ENCODE measurements at regions not wholly inside any gene's neighbourhood (a gene's known extent, or its start where the extent isn't known, plus 50 kb on each side); places are given as distances from the start of the nearest gene placed in this dataset.
A peak's percentile ranks its signal among the peaks of the same experiment; 100 is the strongest.

DNA sequence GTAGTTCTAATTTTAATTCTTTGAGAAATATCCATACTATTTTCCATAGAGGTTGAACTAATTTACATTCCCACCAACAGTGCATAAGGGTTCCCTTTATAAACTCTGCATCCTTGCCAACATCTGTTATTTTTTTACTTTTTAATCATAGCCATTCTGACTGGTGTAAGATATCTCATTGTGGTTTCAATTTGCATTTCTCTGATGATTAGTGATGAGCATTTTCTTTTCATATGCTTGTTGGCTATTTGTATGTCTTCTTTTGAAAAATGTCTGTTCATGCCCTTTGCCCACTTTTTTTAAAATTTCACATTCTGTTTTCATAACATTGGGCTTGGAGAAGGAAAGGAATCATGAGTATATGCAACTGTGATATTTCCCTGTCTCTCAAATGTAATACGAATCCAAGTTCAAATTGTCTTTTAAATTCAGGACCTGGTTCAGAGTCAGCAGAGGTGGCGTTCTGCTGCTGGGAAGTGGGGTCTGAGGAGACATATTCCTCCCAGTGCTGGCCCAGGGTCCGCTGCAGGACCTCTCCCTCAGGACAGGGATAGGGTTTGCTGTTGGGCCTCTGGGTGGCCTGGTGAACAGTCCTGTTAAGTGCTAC lies 81.2 kb upstream of the ETV6 start:
- DNase-seq (ENCODE audit: low read depth): no peak

DNA sequence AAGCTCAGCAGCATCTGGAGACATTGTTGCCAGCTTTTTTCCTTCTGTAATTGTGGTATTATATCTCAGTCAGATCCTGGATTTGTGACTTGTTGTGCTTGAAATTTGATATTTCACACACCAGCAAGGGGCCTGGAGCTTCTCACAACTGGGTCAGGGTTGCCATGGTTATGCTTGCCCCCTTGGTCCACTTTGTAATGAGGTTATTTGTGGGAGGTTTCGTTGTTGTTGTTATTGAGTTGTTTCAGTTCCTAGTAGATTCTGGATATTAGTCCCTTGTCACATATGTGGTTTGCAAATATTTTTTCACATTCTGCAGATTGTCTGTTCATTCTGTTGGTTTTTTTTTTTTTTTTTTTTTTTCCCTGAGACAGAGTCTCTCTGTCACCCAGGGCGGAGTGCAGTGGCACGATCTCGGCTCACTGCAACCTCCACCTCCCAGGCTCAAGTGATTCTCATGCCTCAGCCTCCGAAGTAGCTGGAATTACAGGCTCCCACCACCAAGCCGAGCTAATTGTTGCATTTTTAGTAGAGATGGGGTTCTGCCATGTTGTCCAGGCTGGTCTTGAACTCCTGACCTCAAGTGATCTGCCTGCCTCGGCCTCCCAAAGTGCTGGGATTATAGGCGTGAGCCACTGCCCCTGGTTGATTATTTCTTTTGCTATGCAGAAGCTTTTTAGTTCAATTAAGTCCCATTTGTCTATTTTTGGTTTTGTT lies 80.6 kb upstream of the ETV6 start:
- DNase-seq (ENCODE audit: low read depth): no peak

DNA sequence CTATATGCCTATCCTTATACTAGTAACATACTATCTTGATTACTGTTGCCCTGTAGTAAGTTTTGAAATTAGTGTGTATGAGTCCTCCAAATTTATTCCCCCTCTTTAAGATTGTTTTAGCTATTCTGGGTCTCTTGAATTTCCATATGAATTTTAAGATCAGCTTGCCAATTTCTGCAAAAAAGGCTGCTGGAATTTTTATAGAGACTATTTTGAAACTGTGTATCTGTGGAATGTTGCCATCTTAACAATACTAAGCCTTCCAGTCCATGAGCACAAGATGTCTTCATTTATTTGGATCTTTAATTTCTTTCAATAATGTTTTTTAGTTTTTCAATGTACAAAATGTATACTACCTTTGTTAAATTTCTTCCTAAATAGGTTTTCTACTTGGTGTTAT lies 79.8 kb upstream of the ETV6 start:
- no peak for DNase-seq (ENCODE audit: low read depth)

DNA sequence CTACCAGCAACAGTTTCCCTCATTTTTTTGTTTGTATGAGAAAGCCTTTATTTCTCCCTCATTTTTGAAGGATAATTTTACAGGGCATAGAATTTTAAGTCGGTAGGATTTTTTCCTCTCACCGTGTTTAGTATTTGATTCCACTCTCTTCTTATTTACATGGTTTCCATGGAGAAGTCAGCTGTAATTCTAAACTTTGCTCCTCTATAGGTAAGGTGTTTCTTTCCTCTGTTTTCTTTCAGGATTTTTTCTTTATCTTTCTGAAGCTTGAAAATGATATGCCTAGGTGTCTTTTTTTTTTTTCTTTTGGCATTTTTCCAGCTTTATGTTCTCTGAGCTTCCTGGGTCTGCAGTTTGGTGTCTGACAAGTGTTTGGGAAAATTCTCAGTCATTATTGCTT lies 75.6 kb upstream of the ETV6 start:
- no peak for DNase-seq (ENCODE audit: low read depth)

DNA sequence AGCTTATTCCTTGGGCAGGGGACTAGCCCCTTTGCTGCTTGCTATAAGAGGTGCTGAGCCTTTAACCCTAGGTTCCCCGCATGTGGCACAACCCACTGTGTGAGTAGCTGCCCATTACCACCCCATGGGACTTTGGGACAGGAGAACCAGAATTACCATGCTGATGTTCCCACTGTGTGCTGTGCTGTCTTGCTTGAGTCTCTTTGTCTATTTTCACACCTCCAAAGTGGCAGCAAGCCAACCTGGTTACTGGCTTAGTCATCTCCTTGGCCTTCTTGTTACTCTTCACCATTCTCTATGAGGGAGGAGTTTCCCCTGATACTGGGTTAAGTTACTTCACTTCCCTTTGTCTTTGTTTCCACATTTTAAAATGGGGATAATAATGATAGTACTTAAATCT lies 73.4 kb upstream of the ETV6 start:
- no peak for DNase-seq (ENCODE audit: low read depth)

DNA sequence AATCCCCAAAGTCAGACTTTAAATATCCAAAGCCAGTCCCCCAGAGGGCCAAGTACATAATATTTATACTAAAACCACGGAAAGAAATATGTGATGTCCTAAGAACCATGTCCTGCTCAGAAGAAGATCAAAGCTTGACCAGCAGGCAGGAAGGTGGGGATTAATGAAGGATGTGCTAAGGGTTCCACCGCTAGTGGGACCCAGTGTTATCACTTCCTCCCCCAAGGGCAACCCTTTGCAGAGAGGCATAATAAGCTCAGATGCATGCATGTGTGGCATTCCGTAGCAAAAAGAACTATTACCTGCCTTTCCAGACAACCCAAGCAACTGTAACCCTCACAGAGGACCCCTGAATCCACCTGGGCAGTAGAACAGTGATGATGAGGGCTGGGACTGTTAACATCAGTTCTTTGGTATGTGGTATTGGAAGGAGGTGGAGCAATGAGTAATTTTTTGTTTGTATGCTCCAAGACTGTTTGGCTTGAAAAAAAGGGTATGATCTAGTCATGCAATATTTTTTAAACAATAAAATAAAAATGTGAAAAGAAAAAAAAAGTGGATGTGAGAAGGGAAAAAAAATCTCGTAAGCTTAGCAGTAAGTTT lies 71.7 kb upstream of the ETV6 start:
- no peak for DNase-seq (ENCODE audit: low read depth)

DNA sequence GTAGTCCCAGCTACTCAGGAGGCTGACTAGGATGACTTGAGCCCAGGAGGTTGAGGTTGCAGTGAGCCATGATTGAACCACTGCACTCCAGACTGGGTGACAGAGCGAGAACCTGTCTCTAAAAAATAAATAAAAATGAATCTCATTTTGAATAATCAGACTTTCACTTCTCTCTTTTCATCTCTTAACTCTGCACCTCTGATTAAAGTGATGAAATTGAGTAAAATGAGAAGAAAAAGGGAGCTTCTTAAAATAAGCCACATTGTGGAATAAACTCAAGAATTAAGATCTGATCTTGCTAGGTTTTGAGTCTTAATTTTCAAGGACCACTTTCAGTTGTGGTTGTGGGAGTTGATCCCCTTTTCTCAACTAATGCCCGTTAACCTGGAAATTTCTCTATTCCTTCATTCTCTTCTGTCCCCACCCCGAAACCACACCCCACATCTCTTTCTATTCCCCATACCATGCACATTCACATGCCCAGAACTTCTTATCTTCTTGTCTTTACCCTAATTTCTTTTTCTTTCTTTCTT lies 70.9 kb upstream of the ETV6 start:
- DNase-seq (ENCODE audit: low read depth): no peak

DNA sequence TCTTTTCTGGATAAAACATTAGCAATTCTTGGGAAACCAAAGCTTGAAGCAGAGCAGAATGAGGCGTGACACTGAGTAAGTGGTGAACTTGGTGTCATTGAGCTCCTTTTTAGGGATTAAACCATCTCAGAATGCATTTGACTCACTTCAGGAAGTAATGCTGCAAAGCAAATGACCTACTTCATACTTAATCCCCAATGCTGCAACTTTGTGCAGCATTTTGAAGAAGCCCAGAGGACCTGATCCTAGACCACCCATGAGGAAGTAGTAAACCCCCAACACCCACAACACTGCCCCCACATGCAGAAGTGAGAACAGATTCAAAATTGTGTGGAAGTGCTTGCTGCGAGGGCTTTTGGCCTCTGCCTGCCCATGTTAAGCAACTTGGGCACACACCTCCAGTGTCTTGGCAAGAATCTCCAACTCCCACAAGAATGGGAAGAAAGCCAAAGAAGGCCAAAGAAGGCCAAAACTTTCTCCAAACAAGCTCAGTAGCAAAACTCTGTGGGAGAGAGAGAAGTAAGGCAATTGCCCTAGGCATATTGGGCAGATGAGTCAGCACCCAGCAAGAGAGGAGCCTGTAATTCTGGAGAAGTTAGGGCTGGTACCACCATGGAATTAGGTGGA lies 69.2 kb upstream of the ETV6 start:
- DNase-seq (ENCODE audit: low read depth): no peak

DNA sequence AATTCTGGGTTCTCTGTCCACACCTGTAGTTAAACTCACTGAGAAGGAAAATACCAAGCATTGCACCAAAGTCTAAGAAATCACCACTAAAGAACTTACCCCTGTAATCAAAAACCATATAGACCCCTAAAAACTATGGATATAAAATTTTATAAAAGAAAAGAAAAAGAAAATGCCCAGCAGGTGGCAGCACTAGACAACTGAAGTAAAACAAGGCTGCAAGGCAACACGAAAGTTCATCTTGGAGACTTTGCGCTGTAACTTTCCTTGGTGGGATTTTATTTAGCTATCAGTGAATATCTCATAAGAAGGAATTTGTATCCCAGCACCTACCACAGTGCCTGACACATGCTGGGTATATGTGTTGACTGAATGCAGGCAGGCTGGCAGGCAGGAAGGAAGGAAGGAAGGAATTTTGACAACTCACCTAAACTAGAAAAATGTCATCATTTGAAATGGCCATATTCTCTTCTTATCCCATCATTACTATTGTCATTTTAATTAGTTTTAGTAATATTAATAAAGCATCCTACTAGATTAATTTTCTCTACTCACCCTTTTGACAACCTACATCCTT lies 68.2 kb upstream of the ETV6 start:
- peak; percentile 37 for DNase-seq (ENCODE audit: low read depth)

DNA sequence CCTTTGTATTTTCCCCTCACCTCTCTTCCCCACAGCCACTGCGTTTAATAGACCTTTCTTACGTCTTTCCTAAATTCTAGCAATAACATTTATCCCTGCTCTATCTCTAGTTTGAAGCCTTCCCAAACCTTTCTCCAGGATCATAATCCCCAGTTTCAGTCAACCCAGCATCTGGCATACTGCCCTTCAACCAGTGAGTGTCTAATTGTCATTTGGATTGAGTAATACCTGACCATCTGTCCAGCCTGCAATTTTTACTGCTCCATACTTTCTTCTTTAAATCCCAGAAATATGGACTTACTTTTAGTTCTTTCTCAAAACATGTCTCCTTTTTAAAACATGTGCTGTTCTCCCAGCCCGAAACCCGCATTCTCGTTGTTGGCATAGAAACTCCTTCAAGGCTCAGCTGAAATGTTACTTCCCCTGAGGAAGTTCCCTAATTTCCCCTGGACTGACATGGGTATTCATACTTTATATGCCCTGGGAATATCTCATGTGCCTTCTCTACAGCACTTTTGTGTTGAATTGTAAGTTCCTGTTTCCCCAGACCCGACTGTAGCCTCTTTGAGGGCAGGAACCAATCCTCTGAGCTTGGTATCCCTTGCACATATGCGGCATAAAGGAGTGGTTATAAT lies 65.1 kb upstream of the ETV6 start:
- no peak for DNase-seq (ENCODE audit: low read depth)

DNA sequence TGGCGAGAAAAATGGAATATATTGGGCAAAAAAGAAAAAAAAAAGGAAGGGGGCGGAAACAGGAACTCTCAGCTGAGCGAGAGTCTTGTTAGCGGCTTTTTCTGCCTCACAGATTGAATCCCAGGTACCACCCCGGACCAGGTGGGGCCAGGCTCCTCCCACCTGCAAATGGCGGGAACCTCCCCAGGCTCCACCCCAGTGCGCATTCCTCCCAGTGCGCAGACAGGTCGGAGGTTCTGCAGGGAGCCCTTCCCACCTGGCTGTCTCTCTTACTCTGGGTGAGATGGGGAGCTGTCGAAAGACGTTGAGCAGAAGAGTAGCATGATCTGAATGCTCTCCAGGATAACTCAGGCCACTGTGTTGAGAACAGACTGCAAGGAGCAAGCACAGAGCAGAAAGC lies 57.0 kb upstream of the ETV6 start:
- DNase-seq (ENCODE audit: low read depth): no peak

DNA sequence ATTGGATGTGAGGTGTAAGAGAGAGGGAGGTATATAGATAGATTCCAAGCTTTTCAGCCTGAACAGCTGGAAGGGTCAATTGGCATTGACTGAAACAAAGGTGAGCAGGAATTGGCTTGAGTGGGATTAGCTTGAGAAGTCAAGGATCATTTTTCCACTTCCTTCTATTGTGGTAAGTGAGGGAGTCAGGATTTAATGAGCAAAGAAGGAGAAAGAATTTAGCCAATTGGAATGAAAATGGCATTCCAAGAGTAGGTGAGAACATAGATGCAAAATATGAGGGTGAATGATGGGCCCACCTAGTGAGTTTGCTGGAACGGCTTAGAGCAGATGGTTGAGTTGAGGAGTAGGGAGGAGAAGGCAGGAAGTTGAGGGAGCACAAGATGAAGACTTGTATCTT lies 56.5 kb upstream of the ETV6 start:
- DNase-seq (ENCODE audit: low read depth): no peak

DNA sequence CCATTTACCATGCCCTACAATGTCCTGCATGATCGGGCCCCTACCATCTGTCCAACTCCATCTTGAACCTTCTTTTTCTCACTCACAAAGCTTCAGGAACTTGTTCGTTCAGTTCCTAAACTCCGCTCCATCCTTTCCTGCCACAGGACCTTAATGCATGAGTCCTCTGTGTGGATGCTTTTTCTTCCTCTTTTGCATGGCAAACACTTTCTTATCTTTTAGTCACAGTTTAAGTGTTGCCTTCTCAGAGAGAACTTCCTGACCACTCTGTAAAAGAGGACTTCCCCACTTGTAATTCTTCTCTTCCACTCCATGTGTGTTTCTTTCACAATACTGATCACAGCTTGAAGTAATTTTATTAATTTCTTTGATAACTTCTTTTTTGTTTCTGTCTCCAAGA lies 54.4 kb upstream of the ETV6 start:
- peak; percentile 18 for DNase-seq (ENCODE audit: low read depth)

DNA sequence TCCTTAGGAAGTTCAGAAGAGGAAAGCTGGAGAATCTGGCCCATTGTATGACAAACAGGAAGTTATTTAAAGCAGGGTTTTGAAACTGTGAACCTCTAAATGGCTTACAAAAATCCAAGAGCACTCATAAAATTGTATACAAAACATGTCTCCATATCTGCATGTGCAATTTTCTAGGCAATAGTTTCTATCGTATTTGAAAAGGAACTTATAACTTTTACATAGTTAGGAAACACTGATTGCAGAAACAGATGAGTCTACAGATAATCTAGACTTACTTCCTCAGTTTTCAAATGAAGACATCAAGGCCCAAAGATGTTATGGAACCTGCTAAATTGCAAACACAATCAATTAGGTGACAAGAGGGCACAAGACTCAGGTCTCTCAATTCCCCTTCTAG lies 53.3 kb upstream of the ETV6 start:
- DNase-seq (ENCODE audit: low read depth): no peak

DNA sequence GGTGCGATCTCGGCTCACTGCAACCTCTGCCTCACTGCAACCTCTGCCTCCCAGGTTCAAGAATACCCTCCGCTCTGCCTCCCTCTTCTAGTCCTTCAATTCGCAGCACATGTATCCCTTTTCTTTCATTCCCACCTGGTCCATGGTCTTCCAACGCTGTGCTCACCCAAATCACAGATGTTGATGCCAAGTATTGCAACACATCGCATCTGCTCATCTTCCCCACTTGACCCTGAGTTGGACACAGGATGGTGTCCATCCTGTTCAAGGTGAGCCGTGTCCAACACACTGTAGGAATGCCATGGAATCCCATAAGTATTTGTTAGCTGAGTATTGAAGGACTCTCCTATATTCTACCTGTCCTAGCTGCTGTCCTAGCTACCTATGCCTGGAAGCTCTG lies 50.6 kb upstream of the ETV6 start:
- no peak for DNase-seq (ENCODE audit: low read depth)
